B cell (primary cell): ENCODE measurements at regions not wholly inside any gene's neighbourhood (a gene's known extent, or its start where the extent isn't known, plus 50 kb on each side); places are given as distances from the start of the nearest gene placed in this dataset.

ENCODE experiments used
- CTCF ChIP-seq: fragments of 200-600 bp; IDR thresholded peaks from one replicate; pipeline ENCODE4 v1.8.0; 2022; ENCODE audit warnings: antibody characterized with exemption, mild to moderate bottlenecking
- EZH2 ChIP-seq: IDR thresholded peaks from 2 replicates; pipeline ENCODE4 v1.6.1; 2012; ENCODE audit warnings: borderline replicate concordance, low read depth, mild to moderate bottlenecking, moderate library complexity, low read length; ENCODE audit not compliant: insufficient read depth, poor library complexity, severe bottlenecking

GRCh38 chr21:14850394-14850793, 214.4 kb downstream of the NRIP1 start:
- no peak for TF ChIP-seq CTCF
- no peak for TF ChIP-seq EZH2
